Astrocyte (in vitro differentiated cells and primary cell): ENCODE measurements at regions not wholly inside any gene's neighbourhood (a gene's known extent, or its start where the extent isn't known, plus 50 kb on each side); places are given as distances from the start of the nearest gene placed in this dataset.

ENCODE experiments used
- EZH2 ChIP-seq: IDR thresholded peaks from 2 replicates; pipeline ENCODE4 v1.6.1; 2012; ENCODE audit warnings: mild to moderate bottlenecking, low read length, inconsistent platforms; ENCODE audit not compliant: insufficient read depth
- TF ChIP-seq, protein P1 (sequence below): IDR thresholded peaks from 2 replicates; pipeline ENCODE4 v1.5.1; 2011; ENCODE audit warnings: low read depth, mild to moderate bottlenecking, inconsistent platforms, low read length, moderate library complexity; ENCODE audit not compliant: insufficient read depth

DNA sequence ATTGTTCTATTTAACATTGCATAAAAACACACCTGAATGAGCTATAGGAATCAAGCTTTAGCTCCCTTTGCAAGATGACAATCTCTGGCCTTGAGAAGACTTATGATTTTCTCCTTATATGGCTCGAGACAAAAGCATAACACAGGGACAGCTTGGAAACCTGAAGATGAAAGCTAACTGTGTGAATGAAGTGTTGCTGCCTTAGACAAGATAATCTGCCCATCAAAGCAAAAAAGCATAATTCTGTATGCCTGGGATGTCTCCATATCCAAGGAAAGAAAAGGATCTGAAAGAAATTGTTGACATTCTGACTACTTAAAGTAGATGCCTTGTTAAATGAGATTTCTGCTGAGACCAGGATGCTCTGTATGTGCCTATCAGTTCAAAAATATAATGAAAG is 526.7 kb upstream of the TOM1L1 start:
- TF ChIP-seq, protein P1, sequence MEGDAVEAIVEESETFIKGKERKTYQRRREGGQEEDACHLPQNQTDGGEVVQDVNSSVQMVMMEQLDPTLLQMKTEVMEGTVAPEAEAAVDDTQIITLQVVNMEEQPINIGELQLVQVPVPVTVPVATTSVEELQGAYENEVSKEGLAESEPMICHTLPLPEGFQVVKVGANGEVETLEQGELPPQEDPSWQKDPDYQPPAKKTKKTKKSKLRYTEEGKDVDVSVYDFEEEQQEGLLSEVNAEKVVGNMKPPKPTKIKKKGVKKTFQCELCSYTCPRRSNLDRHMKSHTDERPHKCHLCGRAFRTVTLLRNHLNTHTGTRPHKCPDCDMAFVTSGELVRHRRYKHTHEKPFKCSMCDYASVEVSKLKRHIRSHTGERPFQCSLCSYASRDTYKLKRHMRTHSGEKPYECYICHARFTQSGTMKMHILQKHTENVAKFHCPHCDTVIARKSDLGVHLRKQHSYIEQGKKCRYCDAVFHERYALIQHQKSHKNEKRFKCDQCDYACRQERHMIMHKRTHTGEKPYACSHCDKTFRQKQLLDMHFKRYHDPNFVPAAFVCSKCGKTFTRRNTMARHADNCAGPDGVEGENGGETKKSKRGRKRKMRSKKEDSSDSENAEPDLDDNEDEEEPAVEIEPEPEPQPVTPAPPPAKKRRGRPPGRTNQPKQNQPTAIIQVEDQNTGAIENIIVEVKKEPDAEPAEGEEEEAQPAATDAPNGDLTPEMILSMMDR, result no peak
- no peak for TF ChIP-seq EZH2
